Smooth muscle cell (in vitro differentiated cells): ENCODE measurements at regions not wholly inside any gene's neighbourhood (a gene's known extent, or its start where the extent isn't known, plus 50 kb on each side); places are given as distances from the start of the nearest gene placed in this dataset.
"Not testable (repeated sequence)": the region's sequence is repeated elsewhere in the genome, so short reads cannot be mapped to it uniquely, and the experiment has no call there.

Experiments
- DNase-seq: peaks from one replicate; lab custom pipeline; 2025; ENCODE audit not compliant: unreplicated experiment; lab: John Stamatoyannopoulos, UW
- H2AFZ ChIP-seq: fragments of 200-600 bp; sonication (generic); 2 replicates; pipeline ENCODE4 v1.6.0; 2016; ENCODE audit warnings: antibody characterized with exemption, low read depth, mild to moderate bottlenecking
- H3F3A ChIP-seq: fragments of 200-600 bp; sonication (generic); 2 replicates; pipeline ENCODE4 v1.6.0; 2017; ENCODE audit warnings: antibody characterized with exemption, low read depth
- H3K27ac ChIP-seq: fragments of 200-600 bp; sonication (generic); 2 replicates; pipeline ENCODE4 v1.5.1; 2016; ENCODE audit warnings: low read depth, mild to moderate bottlenecking
- H3K27me3 ChIP-seq: fragments of 200-600 bp; sonication (generic); 2 replicates; pipeline ENCODE4 v1.6.1; 2016; ENCODE audit warnings: low read depth, mild to moderate bottlenecking
- H3K36me3 ChIP-seq: fragments of 200-600 bp; sonication (generic); 2 replicates; pipeline ENCODE4 v1.5.1; 2016; ENCODE audit warnings: low read depth
- H3K4me1 ChIP-seq: fragments of 200-600 bp; sonication (generic); 2 replicates; pipeline ENCODE4 v1.5.1; 2016; ENCODE audit warnings: low read depth
- H3K4me2 ChIP-seq: fragments of 200-600 bp; sonication (generic); 2 replicates; pipeline ENCODE4 v1.6.0; 2016; ENCODE audit warnings: mild to moderate bottlenecking
- H3K4me3 ChIP-seq: fragments of 200-600 bp; sonication (generic); 2 replicates; pipeline ENCODE4 v1.5.1; 2016; ENCODE audit warnings: mild to moderate bottlenecking
- H3K79me2 ChIP-seq: fragments of 200-600 bp; sonication (generic); 2 replicates; pipeline ENCODE4 v1.6.0; 2016; ENCODE audit warnings: low read depth, mild to moderate bottlenecking
- H3K9ac ChIP-seq: fragments of 200-600 bp; sonication (generic); 2 replicates; pipeline ENCODE4 v1.6.0; 2016; ENCODE audit warnings: low read depth
- H3K9me3 ChIP-seq: fragments of 200-600 bp; sonication (generic); replicated peaks from 2 replicates; pipeline ENCODE4 v1.5.1; 2016; ENCODE audit warnings: low read depth
- H4K20me1 ChIP-seq: fragments of 200-600 bp; sonication (generic); 2 replicates; pipeline ENCODE4 v1.6.0; 2016; ENCODE audit warnings: low read depth
- WGBS: methylation state at CpG from one replicate; pipeline ENCODE4 v1.1.7; 2016; ENCODE audit warnings: low lambda C conversion rate; 5-methylcytosine and 5-hydroxymethylcytosine counted together
- TF ChIP-seq, protein P1 (sequence below): fragments of 200-600 bp; sonication (generic); IDR thresholded peaks from 2 replicates; pipeline ENCODE4 v1.5.1; 2017; ENCODE audit warnings: borderline replicate concordance, mild to moderate bottlenecking, antibody characterized with exemption; ENCODE audit not compliant: insufficient read depth, poor library complexity, severe bottlenecking

DNA sequence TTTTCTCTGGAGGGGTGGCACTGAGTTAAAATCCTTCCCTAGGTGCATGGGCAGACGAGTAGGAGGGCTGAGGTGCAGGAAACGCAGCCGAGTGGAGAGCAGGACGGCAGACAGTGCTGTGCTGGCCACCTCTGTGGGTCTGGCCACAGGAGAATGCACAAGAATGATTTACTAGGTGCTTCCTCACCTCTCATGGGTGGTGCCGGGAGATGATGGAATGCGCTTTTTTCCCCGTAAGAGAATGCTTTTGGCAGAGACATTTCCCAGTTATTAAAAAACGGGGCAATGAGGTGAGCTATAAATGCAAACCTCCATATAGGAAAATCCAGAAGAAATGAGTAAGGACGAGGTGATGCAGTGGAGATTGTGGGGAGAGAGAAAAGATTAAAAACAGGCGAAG, 86.1 kb downstream of the ADAMTS15 start:
- Histone ChIP-seq H2AFZ (no peak overlapping the region), H3K4me2 (no peak overlapping the region), H3F3A (no peaks in the 10 kb centered on the region), H3K27ac (no peak overlapping the region), H3K79me2 (no peaks in the 10 kb centered on the region), H3K9ac (no peak overlapping the region), H3K27me3 (no peaks in the 10 kb centered on the region), H4K20me1 (no peaks in the 10 kb centered on the region), H3K4me1 (no peaks in the 10 kb centered on the region), H3K4me3 (no peak overlapping the region), H3K9me3 (no peaks in the 10 kb centered on the region), H3K36me3 (no peaks in the 10 kb centered on the region)
- DNase-seq, result no peak
- TF ChIP-seq, protein P1, sequence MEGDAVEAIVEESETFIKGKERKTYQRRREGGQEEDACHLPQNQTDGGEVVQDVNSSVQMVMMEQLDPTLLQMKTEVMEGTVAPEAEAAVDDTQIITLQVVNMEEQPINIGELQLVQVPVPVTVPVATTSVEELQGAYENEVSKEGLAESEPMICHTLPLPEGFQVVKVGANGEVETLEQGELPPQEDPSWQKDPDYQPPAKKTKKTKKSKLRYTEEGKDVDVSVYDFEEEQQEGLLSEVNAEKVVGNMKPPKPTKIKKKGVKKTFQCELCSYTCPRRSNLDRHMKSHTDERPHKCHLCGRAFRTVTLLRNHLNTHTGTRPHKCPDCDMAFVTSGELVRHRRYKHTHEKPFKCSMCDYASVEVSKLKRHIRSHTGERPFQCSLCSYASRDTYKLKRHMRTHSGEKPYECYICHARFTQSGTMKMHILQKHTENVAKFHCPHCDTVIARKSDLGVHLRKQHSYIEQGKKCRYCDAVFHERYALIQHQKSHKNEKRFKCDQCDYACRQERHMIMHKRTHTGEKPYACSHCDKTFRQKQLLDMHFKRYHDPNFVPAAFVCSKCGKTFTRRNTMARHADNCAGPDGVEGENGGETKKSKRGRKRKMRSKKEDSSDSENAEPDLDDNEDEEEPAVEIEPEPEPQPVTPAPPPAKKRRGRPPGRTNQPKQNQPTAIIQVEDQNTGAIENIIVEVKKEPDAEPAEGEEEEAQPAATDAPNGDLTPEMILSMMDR, result no peak
- WGBS, result 89% methylated on average over 10 of the region's 10 CpGs

DNA sequence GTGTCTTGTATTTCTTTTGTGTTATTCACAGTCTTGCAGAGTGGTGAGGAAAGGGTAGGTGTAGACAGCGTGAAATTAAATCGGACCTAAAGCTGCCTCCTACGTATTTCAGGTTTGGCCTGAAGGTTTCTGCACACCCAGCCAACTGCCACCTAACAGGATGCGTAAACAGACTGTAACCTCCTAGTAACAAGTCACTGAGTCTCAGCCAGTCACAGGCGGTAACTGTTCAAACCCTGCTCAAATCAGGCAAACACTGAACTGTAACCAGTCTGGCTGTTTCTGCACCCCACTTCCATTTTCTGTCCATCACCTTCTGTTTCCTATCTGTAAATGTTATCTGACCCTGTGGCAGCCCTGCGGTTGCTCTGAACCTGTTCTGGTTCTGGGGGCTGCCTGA, 87.1 kb downstream of the ADAMTS15 start:
- WGBS, result 91% methylated on average over 6 of the region's 6 CpGs
- H3K27me3 ChIP-seq, result no peaks in the 10 kb centered on the region
- H3K4me1 ChIP-seq, result no peaks in the 10 kb centered on the region
- H3K9ac ChIP-seq, result no peak overlapping the region
- TF ChIP-seq, protein P1, result no peak
- no peaks in the 10 kb centered on the region for H3K9me3 ChIP-seq
- no peaks in the 10 kb centered on the region for H3K79me2 ChIP-seq
- H3K36me3 ChIP-seq, result no peaks in the 10 kb centered on the region
- peak overlapping the region; percentile 39 for H2AFZ ChIP-seq
- H3K4me2 ChIP-seq, result no peak overlapping the region
- H3K27ac ChIP-seq, result no peak overlapping the region
- no peak overlapping the region for H3K4me3 ChIP-seq
- no peaks in the 10 kb centered on the region for H4K20me1 ChIP-seq
- no peaks in the 10 kb centered on the region for H3F3A ChIP-seq
- DNase-seq, result no peak

DNA sequence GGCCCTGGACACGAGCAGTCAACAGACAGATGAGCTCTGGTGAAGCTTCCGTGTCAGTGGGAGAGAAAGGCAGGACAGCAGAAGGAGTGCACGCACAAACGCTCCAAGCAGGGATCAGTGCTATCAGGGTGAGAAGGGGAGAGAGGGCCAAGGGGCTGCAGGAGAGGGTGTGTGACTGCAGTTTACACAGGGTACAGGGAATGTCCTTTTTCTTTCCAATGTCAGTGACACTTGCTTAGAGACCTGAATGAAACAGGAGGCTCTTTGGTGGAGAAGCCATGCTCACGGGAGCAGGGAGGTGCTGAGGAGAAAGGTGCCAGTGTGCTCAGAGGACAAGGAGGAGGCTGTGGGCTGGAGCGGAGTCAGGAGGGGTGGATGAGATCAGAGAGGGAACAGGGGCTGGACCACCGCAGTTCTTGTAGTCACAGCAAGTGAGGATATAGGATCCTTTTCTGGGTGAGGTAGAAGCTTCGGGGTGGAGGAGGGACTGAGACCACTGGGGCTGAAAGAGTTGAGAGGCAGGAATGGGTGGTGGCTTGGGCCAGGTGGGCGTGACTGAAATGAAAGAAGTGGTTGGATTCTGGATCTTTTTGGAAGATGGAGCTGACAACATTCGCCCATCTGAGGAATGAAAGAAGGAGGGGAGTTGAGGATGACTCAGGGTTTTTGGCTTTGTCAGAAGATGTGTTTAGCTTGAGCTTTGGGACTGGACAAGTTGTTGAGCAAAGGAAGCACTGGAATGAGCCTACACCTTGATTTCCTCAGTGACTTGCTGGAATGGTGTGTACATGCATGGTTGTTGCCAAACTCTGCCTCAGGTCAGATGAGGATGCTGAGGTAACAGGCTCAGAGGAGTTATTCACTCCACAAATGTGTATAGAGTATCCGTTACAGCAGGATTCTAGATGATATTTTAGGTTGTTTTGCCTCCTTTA, 87.9 kb downstream of the ADAMTS15 start:
- H2AFZ ChIP-seq, result peak overlapping the region; percentile 39
- WGBS, result 80% methylated on average over 11 of the region's 11 CpGs
- no peaks in the 10 kb centered on the region for H3K27me3 ChIP-seq
- H3K9me3 ChIP-seq, result no peaks in the 10 kb centered on the region
- TF ChIP-seq, protein P1, result no peak
- H3K4me3 ChIP-seq, result no peak overlapping the region
- H3K36me3 ChIP-seq, result no peaks in the 10 kb centered on the region
- no peaks in the 10 kb centered on the region for H3K4me1 ChIP-seq
- DNase-seq, result no peak
- no peak overlapping the region for H3K4me2 ChIP-seq
- H3K9ac ChIP-seq, result no peak overlapping the region
- no peaks in the 10 kb centered on the region for H3K79me2 ChIP-seq
- no peak overlapping the region for H3K27ac ChIP-seq
- no peaks in the 10 kb centered on the region for H4K20me1 ChIP-seq
- H3F3A ChIP-seq, result no peaks in the 10 kb centered on the region

DNA sequence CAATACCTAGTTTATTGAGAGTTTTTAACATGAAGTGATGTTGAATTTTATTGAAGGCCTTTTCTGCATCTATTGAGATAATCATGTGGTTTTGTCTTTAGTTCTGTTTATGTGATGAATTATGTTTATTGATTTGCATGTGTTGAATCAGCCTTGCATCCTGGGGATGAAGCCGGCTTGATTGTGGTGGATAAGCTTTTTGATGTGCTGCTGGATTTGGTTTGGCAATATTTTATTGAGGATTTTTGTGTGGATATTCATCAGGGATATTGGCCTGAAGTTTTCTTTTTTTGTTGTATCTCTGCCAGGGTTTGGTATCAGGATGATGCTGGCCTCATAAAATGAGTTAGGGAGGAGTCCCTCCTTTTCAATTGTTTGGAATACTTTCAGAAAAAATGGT, 91.2 kb downstream of the ADAMTS15 start:
- H3K36me3 ChIP-seq, H3K27ac ChIP-seq, H3K4me3 ChIP-seq, H3K9ac ChIP-seq, H3K27me3 ChIP-seq, H3K79me2 ChIP-seq, H3K4me1 ChIP-seq, H3K9me3 ChIP-seq, H3F3A ChIP-seq, H3K4me2 ChIP-seq, H4K20me1 ChIP-seq, DNase-seq, H2AFZ ChIP-seq: not testable (repeated sequence)
- WGBS, result 92% methylated on average over 1 of the region's 1 CpG
